ENCODE measurements at regions not wholly inside any gene's neighbourhood (a gene's known extent, or its start where the extent isn't known, plus 50 kb on each side); places are given as distances from the start of the nearest gene placed in this dataset.

- no peak for TF ChIP-seq CTCF (IDR thresholded peaks at IDR 0.05)
- TF ChIP-seq POLR2A (IDR thresholded peaks at IDR 0.05): no peak
- no peak for TF ChIP-seq POLR2AphosphoS5 (IDR thresholded peaks at IDR 0.05; ENCODE audit: insufficient read depth in 1 of 2, low read depth in 1 of 2)
These were observed 95.2 kb downstream of the YTHDF1 start for GRCh38 chr20:63120808-63121090.

Measured in vagina (tissue), 2 donors.